Activated CD4-positive, alpha-beta memory T cell treated with anti-CD3 and anti-CD28 coated beads for 36 hours (primary cell): ENCODE measurements at regions not wholly inside any gene's neighbourhood (a gene's known extent, or its start where the extent isn't known, plus 50 kb on each side); places are given as distances from the start of the nearest gene placed in this dataset.

Experiments
- CTCF ChIA-PET: fragments of 350-600 bp; sonication (Branson Sonifier 250); formaldehyde crosslinking; loops from one replicate; lab custom pipeline; 2021; ENCODE audit warnings: antibody characterized with exemption, inconsistent platforms; lab: Charles Lee
- POLR2A ChIA-PET: fragments of 350-600 bp; sonication (Branson Sonifier 250); formaldehyde crosslinking; loops from one replicate; lab custom pipeline; 2021; ENCODE audit warnings: antibody characterized with exemption; lab: Charles Lee
- DNase-seq: peaks from one replicate; pipeline ENCODE4 v3.0.0-alpha.2; 2020
- H3K27ac Mint-ChIP-seq: one replicate; pipeline ENCODE4 v1.8.0; 2021; ENCODE audit warnings: mixed read lengths
- H3K27me3 Mint-ChIP-seq: one replicate; pipeline ENCODE4 v1.8.0; 2021; ENCODE audit warnings: mixed read lengths
- H3K36me3 Mint-ChIP-seq: one replicate; pipeline ENCODE4 v1.8.0; 2021; ENCODE audit warnings: mixed read lengths
- H3K4me1 Mint-ChIP-seq: one replicate; pipeline ENCODE4 v1.8.0; 2021; ENCODE audit warnings: low read depth, mixed read lengths
- H3K4me3 Mint-ChIP-seq: one replicate; pipeline ENCODE4 v1.8.0; 2021; ENCODE audit warnings: mild to moderate bottlenecking, mixed read lengths
- H3K9me3 Mint-ChIP-seq: one replicate; pipeline ENCODE4 v1.8.0; 2021; ENCODE audit warnings: mixed read lengths
- intact Hi-C: fragments of 100-400 bp; cut with micrococcal nuclease; formaldehyde crosslinking; loops from one replicate; pipeline ENCODE4 v1.15.1; 2023

DNA sequence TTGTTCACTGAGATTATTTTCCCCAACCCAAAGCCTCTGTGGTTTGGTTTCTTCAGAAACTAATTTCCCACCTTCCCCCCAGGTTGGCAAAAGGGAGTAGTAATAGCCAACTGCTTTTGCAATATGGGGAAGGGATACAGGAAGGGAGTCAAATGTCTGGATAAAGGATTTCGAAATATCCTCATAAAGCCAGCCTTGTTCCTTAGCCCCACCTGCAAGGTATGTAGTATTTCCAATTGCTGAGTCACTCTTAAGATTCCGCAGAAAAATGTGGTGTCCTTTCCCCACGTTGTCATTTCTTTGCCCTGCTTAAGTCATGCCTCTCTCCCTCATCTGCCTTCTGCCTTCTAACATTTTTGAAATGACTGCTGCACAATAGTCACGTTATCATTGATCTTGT, 138.8 kb upstream of the DCAF8L1 start:
- intact Hi-C loops = no loop called here
- Mint-ChIP-seq H3K36me3 (no peaks in the 10 kb centered on the region), H3K9me3 (peaks cover 2% of the 10 kb centered on the region), H3K4me1 (no peaks in the 10 kb centered on the region), H3K27ac (no peak overlapping the region), H3K27me3 (no peaks in the 10 kb centered on the region), H3K4me3 (no peak overlapping the region)
- ChIA-PET CTCF (no interaction called here), POLR2A (no interaction called here)
- DNase-seq = no peak

DNA sequence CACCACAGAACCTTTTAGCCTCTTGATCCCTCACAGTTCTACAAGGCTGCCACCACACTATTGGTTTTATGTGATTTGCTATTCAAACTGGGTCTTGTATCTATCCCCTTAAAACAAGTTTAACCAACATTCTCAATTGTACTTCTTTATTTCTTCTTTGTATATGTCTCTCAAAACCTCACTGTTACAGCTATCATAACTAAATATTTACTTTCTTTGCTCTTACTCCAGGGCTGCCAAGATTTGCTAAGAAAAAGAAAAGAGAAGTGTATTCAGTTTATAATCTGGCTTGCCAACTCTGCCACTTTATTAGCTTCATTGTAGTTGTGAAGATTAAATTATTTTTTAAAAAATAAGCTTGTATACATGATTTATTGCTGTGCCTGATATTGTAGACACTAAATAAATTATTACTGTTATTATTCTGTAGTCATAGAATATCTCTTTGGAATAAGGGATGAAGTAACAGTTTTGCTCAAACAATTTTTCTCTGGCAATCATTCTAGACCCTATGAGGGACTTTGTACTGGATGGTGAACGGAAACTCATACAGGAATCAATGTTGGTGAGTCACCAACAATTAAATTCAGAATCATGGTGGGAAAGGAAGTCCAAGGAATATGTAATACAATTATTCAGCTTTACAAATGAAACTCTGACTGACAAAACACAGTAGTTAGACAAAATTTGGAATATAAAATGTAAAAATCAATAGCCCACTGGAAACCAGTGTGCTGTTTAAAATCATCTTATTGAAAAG, 127.1 kb upstream of the DCAF8L1 start:
- CTCF ChIA-PET = no interaction called here
- Mint-ChIP-seq H3K4me3 (no peak overlapping the region), H3K27ac (no peak overlapping the region), H3K36me3 (no peaks in the 10 kb centered on the region), H3K4me1 (no peaks in the 10 kb centered on the region), H3K27me3 (no peaks in the 10 kb centered on the region), H3K9me3 (no peaks in the 10 kb centered on the region)
- intact Hi-C loops = no loop called here
- POLR2A ChIA-PET = no interaction called here
- no peak for DNase-seq

DNA sequence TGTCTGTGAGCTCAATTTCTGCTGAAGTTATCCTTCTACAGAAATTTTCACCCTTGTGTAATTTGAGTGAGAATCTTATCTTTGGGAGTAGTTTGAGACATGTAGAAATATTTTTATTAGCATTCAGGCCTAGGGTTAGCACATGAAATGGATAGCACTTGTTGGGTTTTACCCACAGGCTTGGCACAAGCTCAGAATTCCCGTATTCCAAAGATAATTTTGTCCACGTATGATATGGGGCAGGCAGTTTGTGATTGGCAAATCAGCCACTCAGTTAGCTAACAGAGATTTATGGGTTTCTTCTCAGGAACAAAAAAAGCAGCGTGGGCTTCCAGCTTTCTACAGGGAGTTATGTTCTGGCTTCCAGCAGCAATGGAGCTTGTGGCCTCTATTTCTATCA, 117.9 kb upstream of the DCAF8L1 start:
- Mint-ChIP-seq H3K36me3 (no peaks in the 10 kb centered on the region), H3K4me3 (no peak overlapping the region), H3K4me1 (no peaks in the 10 kb centered on the region), H3K27ac (no peak overlapping the region), H3K27me3 (no peaks in the 10 kb centered on the region), H3K9me3 (no peaks in the 10 kb centered on the region)
- CTCF ChIA-PET = no interaction called here
- POLR2A ChIA-PET = no interaction called here
- intact Hi-C loops = no loop called here
- no peak for DNase-seq

GRCh38 chrX:28085653-28086052, 104.4 kb upstream of the DCAF8L1 start:
- POLR2A ChIA-PET = no interaction called here
- DNase-seq = no peak
- intact Hi-C loops = no loop called here
- CTCF ChIA-PET = no interaction called here
- Mint-ChIP-seq H3K4me3 (no peak overlapping the region), H3K4me1 (no peaks in the 10 kb centered on the region), H3K27me3 (no peaks in the 10 kb centered on the region), H3K27ac (no peak overlapping the region), H3K36me3 (no peaks in the 10 kb centered on the region), H3K9me3 (peaks cover 9% of the 10 kb centered on the region)

DNA sequence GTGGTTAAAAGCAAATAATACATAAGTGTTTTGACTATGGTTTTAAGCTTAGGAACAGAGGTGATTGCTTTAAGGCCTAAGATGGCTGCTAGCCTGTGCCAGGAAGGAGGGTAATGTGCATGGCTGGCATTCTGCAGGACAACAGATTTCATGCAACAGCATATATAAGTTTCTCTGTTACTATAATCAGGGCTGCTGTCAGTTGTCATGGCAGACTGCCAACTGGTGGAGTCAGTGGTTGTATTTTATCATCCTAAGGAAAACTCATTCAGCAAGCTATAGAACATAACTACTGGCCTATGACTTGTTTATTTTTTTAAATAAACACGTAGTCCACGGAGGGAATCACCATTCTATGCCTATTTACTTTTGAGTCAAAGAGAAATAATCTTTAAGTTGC, 77.7 kb upstream of the DCAF8L1 start:
- CTCF ChIA-PET = no interaction called here
- no peaks in the 10 kb centered on the region for H3K36me3 Mint-ChIP-seq

DNA sequence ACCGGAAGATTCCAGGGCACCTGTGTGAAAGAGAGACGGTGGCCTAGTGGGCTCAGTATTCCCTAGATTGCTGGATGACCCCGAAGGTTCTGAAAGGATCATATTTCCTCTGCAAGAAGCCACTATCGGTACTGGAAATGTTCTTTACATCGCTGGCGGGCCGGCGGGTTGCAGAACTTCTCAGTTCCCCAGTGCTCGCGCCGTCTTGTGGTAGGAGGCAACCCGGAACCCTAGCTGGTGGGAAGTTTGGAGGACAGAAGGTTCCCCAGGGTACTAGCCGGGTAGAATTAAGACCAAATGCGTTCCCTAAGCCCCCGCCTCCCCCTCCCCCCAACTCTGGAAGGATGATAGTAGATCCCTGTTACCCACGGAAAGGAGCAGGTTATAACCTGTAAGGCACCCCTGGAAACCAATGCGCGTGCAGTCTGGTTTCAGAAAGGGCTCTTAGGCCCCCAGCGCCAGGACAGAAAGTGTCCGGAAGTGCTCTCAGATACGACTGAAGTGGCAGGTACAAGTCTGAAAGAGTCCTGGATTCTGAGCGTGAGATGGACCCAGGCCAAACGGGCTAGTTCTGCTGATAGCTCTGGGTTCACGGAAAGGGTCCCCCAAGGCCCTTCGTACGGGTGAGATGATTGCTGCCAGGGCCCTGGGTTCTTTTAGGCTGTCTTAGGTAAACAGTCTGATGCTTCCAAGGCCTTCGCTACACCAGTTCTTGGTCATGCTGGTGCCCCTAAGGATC, 61.7 kb upstream of the DCAF8L1 start:
- Mint-ChIP-seq H3K4me1 (no peaks in the 10 kb centered on the region), H3K4me3 (no peak overlapping the region), H3K27ac (no peak overlapping the region), H3K27me3 (no peaks in the 10 kb centered on the region), H3K36me3 (no peaks in the 10 kb centered on the region), H3K9me3 (peaks cover 3% of the 10 kb centered on the region)
- intact Hi-C loops = no loop called here
- CTCF ChIA-PET = no interaction called here
- no peak for DNase-seq
- POLR2A ChIA-PET = no interaction called here

More for the DNA sequence above, 77.7 kb upstream of the DCAF8L1 start:
- no peak for DNase-seq
- Mint-ChIP-seq H3K4me3 (no peak overlapping the region), H3K9me3 (no peaks in the 10 kb centered on the region), H3K27ac (no peak overlapping the region), H3K27me3 (no peaks in the 10 kb centered on the region), H3K4me1 (no peaks in the 10 kb centered on the region)
- POLR2A ChIA-PET = no interaction called here
- intact Hi-C loops = no loop called here

- POLR2A ChIA-PET = no interaction called here
- no peak for DNase-seq
- no peaks in the 10 kb centered on the region for H3K4me1 Mint-ChIP-seq
These were observed 61.0 kb upstream of the DCAF8L1 start for GRCh38 chrX:28042260-28042659.

GRCh38 chrX:28039258-28039657, 58.0 kb upstream of the DCAF8L1 start:
- H3K36me3 Mint-ChIP-seq = no peaks in the 10 kb centered on the region
- no peaks in the 10 kb centered on the region for H3K4me1 Mint-ChIP-seq
- ChIA-PET POLR2A (no interaction called here), CTCF (no interaction called here)
- peaks cover 3% of the 10 kb centered on the region for H3K9me3 Mint-ChIP-seq
- H3K27me3 Mint-ChIP-seq = no peaks in the 10 kb centered on the region
- H3K4me3 Mint-ChIP-seq = no peak overlapping the region
- intact Hi-C loops = no loop called here
- no peak for DNase-seq
- H3K27ac Mint-ChIP-seq = no peak overlapping the region

More at GRCh38 chrX:28042260-28042659, 61.0 kb upstream of the DCAF8L1 start:
- H3K9me3 Mint-ChIP-seq = peaks cover 3% of the 10 kb centered on the region
- intact Hi-C loops = no loop called here
- no peak overlapping the region for H3K27ac Mint-ChIP-seq
- H3K27me3 Mint-ChIP-seq = no peaks in the 10 kb centered on the region
- no peaks in the 10 kb centered on the region for H3K36me3 Mint-ChIP-seq
- H3K4me3 Mint-ChIP-seq = no peak overlapping the region
- CTCF ChIA-PET = no interaction called here
